ENCODE measurements at regions not wholly inside any gene's neighbourhood (a gene's known extent, or its start where the extent isn't known, plus 50 kb on each side); places are given as distances from the start of the nearest gene placed in this dataset.
"Not testable (repeated sequence)": the region's sequence is repeated elsewhere in the genome, so short reads cannot be mapped to it uniquely, and the experiment has no call there.

DNA sequence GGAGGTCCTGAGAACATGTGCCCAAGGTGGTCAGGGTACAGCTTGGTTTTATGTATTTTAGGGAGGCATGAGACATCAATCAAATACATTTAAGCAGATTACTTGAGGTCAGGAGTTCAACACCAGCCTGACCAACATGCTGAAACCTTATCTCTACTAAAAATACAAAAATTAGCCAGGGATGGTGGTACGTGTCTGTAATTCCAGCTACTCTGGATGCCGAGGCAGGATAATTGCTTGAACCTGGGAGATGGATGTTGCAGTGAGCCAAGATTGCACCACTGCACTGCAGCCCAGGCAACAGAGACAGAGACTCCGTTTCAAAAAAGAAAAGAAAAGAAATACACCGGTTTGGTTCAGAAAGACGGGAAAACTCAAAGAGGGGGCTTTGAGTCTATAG lies 165.9 kb upstream of the ADAMTS19 start:
- ATAC-seq; intact Hi-C loops (cut with micrococcal nuclease); DNase-seq: not testable (repeated sequence)

DNA sequence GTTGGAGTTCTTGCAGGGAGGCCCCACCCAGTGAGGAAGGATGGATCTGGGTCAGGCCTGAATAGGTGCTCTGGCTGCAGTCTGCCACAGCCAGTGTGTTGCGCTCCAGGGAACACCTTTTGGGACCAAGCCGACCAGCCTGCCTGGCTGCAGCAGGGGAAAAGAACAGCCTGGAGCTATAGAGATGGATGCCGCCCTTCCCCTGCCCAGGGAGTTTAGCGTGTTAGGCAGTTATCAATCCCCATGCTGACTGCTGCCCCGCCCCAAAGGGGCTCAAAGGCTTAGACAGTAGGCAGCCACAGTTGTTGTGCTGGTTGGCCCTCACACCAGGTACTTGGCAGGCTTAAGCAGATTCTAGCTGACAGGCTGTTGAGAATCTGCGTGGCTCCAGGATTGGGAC lies 153.4 kb upstream of the ADAMTS19 start:
- no peak for ATAC-seq
- DNase-seq, result no peak
- intact Hi-C loops (cut with micrococcal nuclease), result no loop called here

DNA sequence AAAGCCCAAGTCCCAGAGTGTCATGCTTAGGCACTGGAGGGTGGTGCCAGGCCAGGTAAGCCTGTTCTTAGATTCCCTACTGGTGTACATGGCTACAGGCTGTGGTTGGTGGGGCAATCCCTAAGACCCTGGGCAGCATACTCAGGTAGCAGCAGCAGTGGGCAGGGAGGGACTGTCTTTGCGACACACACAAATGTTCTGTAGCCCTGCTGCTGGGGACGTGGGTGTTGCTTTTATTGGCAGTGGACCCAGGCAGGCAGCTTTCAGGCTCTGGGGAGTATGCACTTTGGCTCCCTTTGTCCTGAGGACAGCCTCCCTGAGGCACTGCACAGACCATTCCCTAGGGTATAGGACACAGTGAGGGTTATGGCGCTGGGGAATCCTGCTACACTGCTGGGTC lies 137.1 kb upstream of the ADAMTS19 start:
- DNase-seq (no peak), ATAC-seq (no peak)
- intact Hi-C loops (cut with micrococcal nuclease), result no loop called here

DNA sequence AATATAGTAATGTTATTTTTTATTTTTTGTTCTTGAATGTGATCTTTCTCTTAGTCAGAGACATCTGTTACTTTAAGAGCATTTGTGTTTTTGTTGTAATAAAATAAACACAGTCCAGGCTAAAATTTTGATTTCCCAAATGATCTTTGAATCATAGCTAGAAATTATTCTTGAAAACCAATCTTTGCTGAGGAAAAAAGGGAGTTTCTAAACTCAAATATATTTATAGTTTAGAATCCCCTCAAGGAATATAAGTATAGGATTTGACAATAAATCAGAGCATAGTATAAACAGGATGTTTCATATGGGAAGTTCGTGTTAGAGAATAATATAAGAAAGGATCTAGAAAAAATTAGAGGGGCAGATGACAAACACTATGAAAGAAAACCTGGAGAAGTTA lies 118.8 kb upstream of the ADAMTS19 start:
- intact Hi-C loops (cut with micrococcal nuclease), result no loop called here
- DNase-seq, result no peak
- ATAC-seq, result no peak

GRCh38 chr5:129342796-129343195 lies 117.3 kb upstream of the ADAMTS19 start:
- ATAC-seq (no peak), DNase-seq (no peak)
- intact Hi-C loops (cut with micrococcal nuclease), result no loop called here

GRCh38 chr5:129345213-129345924 lies 114.7 kb upstream of the ADAMTS19 start:
- intact Hi-C loops (cut with micrococcal nuclease), result no loop called here
- DNase-seq (no peak), ATAC-seq (no peak)

GRCh38 chr5:129356846-129357245 lies 103.3 kb upstream of the ADAMTS19 start:
- intact Hi-C loops (cut with micrococcal nuclease), result no loop called here
- ATAC-seq (no peak), DNase-seq (no peak)

DNA sequence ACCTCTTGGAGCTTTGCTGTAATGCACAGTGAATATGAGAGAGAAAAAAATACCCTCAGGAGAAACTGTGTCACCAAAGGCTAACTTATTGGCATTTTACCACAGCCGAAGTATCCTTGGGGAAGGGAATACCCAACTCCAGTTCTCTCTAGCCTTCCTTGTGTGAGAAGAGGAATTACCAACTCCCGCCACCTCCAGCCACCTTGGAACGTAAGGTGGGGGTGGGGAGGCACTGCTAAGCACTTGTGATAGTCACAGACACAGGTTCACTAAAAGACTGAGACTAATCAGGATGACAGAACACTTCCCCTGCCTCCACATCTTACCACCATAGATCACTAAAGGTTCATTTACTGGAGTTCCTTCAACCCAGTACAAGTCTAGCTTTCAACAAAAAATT lies 102.0 kb upstream of the ADAMTS19 start:
- ATAC-seq, result no peak
- intact Hi-C loops (cut with micrococcal nuclease), result no loop called here
- no peak for DNase-seq

DNA sequence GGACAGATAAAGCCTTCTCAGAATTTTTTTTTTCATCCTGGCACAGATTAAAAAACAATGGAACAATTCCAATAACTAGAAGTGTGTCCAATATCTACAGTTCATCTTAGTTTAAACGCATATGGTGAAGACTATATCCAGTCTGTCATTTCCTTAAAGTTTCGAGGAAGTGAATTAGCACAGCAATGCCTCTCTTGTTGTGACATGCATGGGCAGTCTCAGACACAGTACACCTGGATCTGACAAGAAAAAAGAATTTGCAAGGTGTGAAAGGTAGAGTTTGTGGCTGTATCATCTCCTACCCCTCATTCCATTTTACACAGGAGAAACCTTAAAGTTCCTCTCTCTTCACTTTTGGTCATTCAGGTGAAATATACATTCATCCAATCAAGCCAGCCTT lies 100.6 kb upstream of the ADAMTS19 start:
- DNase-seq, result no peak
- ATAC-seq, result no peak
- intact Hi-C loops (cut with micrococcal nuclease), result no loop called here

- no peak for ATAC-seq
- intact Hi-C loops (cut with micrococcal nuclease), result no loop called here
Observed at GRCh38 chr5:129361441-129362025, 98.6 kb upstream of the ADAMTS19 start.

GRCh38 chr5:129362456-129362855 lies 97.6 kb upstream of the ADAMTS19 start:
- DNase-seq (no peak), ATAC-seq (no peak)
- intact Hi-C loops (cut with micrococcal nuclease), result no loop called here

More at GRCh38 chr5:129361441-129362025, 98.6 kb upstream of the ADAMTS19 start:
- no peak for DNase-seq

- intact Hi-C loops (cut with micrococcal nuclease), result no loop called here
- DNase-seq, result no peak
- ATAC-seq, result no peak
Observed at GRCh38 chr5:129363991-129364390, 96.1 kb upstream of the ADAMTS19 start.

DNA sequence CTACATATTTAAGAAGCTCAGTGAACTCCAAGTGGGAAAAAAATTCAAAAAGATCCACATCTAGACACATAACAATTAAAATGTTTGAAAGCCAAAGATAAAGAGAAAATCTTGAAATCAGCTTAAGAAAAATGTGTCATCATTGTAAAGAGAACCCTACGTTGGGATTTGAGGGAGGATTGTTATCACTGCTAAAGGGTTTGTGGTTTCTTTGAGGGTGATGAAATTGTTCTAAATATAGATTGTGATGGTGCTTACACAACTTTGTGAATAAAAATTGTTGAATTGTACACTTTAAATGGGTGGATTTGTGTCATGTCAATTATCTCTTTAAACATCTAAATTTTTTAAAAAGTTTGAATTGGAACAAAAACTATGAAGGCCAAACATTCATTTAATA lies 92.2 kb upstream of the ADAMTS19 start:
- ATAC-seq (no peak), DNase-seq (no peak)
- intact Hi-C loops (cut with micrococcal nuclease), result no loop called here

DNA sequence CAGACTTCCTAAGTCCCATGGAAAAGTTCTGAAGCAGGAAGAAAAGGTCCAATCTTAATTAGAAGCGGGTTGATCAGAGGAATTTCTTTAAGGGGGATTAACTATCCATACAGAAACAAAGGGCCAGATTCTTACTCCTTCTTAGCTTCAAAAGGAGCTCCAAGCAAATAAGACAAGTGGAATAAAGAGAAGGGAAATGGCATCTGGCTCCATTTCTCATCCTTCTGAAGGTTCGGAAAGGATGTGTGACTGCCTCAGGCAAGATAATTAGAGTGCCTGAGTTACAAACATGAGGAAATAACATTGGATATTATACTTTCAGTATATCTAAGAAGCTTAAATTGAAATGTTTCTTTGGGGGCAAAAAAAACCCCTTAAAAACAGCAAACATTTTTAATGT lies 88.1 kb upstream of the ADAMTS19 start:
- intact Hi-C loops (cut with micrococcal nuclease), result no loop called here
- ATAC-seq, result no peak
- DNase-seq, result no peak

- intact Hi-C loops (cut with micrococcal nuclease), result no loop called here
- no peak for DNase-seq
- no peak for ATAC-seq
Observed at GRCh38 chr5:129377504-129377903, 82.6 kb upstream of the ADAMTS19 start.

- DNase-seq (no peak), ATAC-seq (no peak)
- intact Hi-C loops (cut with micrococcal nuclease), result no loop called here
Observed at GRCh38 chr5:129378961-129379360, 81.1 kb upstream of the ADAMTS19 start.

GRCh38 chr5:129379406-129379805 lies 80.7 kb upstream of the ADAMTS19 start:
- ATAC-seq (no peak), DNase-seq (no peak)
- intact Hi-C loops (cut with micrococcal nuclease), result no loop called here

DNA sequence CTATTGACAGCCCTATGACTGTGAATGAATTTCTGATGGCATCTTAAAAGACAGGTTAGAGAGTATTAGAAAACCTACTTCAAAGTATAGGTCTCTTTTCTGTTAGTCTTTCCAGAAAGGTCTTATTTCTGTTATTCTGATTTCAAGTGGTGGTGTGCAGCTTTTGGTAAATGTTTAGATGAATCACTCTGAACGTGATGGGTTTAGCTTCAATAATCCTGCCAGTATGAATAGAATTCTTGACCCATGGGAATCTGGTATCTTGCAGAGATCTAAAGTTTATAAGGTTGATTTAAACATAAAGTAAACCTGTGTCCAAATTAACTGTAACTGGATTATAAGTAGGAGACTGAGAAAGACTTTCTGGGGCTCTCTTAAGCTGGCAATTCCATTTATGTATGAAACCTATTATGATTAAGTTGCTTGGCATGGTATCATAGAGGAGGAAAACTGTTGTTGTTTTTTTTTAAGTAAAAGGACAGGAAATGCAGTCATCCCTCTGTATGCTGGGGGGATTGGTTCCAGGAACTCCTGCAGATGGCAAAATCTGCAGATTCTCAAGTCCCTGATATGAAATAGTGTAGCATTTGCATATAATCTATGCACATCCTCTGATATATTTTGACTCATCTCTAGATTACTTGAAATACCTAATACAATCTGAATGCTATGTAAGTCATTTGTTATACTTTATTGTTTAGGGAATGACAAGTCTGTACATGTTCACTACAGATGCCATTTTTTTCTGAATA lies 77.0 kb upstream of the ADAMTS19 start:
- intact Hi-C loops (cut with micrococcal nuclease), result no loop called here
- ATAC-seq, result no peak
- DNase-seq, result no peak

DNA sequence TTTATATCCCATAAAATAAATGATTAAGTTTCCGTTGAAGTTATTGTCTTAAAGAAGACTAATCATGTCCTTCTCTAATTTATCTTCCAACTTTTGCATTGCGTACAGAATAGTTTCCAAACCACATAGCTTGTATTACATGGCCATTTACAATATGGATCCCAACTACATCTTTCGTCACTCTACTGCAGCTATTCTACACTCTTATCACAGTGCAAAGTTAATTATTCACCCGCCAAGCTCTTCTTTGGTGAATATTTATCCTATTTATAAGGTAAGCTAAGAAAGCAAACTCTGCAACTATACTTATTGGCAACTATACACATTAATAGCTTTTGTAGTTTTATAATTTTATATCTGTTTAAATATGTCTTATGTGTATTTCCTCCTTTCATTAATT lies 75.9 kb upstream of the ADAMTS19 start:
- ATAC-seq, result no peak
- intact Hi-C loops (cut with micrococcal nuclease), result no loop called here
- DNase-seq, result no peak

- intact Hi-C loops (cut with micrococcal nuclease), result no loop called here
- no peak for DNase-seq
- ATAC-seq, result no peak
Observed at GRCh38 chr5:129384736-129385135, 75.4 kb upstream of the ADAMTS19 start.

DNA sequence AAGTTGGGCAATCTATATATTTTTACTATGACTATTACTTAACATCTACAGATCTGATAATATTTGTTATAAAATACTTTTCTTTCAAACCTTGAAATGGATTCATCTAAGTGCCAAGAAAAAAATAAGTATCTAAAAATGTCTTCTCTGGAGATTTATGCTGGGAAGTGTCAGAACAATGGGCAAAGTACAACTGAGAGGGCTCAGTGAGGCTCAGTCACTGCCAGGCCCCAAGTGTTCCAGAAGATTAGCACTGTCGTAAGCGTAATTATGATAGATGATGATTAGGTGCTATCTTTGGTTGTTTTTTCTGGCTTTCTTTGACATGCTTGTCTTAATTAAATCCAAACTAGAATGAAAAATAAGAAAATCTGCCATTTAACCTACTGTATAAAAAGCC lies 72.2 kb upstream of the ADAMTS19 start:
- DNase-seq (no peak), ATAC-seq (no peak)
- intact Hi-C loops (cut with micrococcal nuclease), result no loop called here

All from left ventricle myocardium superior (tissue), 1 donor.